GM12873 (cell line): ENCODE measurements at regions not wholly inside any gene's neighbourhood (a gene's known extent, or its start where the extent isn't known, plus 50 kb on each side); places are given as distances from the start of the nearest gene placed in this dataset.

Experiments
- CTCF ChIP-seq: IDR thresholded peaks from 2 replicates; pipeline ENCODE4 v1.5.1; 2012; ENCODE audit warnings: low read depth, mild to moderate bottlenecking, moderate library complexity, low read length, control low read depth; ENCODE audit not compliant: insufficient read depth; ENCODE audit errors: missing control alignments

GRCh38 chr5:91228188-91228587, 154.9 kb downstream of the ARRDC3 start:
- TF ChIP-seq CTCF: no peak

DNA sequence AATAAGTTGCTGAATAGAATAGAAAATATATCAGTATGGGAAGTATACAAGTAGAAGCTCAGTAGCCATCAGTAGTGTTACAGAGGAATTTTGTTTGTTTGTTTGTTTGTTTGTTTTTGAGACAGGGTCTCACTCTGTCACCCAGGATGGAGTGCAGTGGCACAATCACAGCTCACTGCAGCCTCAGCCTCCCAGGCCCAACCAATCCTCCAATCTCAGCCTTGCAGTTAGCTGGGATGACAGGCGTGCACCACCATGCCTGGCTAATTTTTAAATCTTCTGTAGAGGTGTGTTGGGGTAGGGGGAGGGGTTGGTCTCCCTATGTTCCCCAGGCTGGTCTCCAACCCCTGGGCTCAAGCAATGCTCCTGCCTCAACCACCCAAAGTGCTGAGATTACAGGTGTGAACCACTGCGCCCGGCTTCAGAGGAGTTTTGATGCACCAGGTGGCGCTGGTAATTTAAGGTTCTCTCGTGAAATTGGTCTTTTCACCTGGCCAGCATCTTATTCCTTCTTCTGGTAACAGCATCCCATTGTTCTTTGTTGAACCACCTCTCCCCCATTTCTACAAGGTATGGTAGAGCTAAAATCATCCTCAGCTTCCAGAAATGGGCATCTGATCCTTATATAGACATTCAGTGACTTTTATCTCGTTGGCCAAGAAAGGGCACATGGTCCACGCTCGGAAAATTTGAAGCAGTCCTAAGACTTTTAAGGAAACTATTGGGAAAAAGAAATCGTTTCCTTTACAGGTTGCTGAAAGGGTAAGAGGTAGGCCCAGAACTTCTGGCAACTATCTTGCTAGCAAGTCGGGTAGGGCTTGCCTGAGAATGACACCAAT, 157.1 kb downstream of the ARRDC3 start:
- TF ChIP-seq CTCF: peak; percentile 69

- TF ChIP-seq CTCF: no peak
These were observed 158.1 kb downstream of the ARRDC3 start for GRCh38 chr5:91224969-91225368.

GRCh38 chr5:91224456-91224855, 158.7 kb downstream of the ARRDC3 start:
- no peak for TF ChIP-seq CTCF

DNA sequence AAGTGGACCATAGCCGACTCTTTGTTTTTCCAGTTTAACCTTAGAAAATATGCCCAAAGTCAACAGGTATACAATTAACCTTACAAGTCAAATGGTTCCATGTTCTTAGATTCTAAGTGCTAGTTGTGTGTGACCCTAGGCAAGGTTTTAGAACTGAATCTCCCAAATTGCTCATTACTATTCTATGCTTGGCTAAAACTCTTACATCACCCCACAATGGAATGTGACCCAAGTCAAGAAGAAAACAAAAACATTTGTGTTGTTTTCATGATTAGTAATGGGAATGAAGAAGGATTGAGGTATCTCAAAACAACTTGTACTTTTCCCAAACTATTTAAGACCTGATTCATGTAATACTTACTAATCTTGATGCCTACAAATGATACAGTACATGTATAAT, 159.2 kb downstream of the ARRDC3 start:
- no peak for TF ChIP-seq CTCF

DNA sequence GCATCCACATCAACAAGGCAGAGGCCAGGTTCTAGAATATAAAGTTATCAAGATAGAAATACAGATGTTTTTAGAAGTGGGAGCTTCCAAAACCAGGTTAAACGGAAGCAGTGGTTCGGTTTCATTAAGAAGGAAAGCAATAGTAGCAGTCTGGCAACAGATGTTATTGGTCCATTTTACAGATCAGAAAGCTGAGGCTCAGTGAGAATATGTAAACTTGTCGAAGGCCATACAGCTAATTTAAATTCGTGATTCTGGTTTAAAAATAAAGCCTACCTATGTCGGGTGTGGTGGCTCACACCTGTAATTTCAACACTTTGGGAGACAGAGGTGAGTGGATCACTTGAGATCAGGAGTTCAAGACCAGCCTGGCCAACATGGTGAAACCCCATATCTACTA, 160.6 kb downstream of the ARRDC3 start:
- no peak for TF ChIP-seq CTCF

DNA sequence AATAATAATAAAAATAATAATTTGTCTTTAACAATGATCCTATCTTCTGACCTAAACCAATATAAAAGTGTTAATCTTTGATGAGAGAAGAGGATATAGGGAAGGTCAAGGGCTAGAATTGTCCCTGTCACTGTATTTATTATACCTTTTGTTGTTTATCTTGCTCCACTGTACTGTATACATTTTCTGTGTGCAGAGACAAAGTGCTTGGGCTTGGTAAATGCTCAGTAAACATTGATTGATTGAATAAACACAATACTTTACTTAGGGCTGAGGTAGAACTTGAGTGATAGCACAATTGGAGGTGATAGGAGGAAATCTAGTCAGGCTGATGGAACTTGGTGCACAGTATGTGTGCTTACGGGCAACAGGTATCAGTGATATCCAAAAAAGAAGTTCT, 161.2 kb downstream of the ARRDC3 start:
- no peak for TF ChIP-seq CTCF
